Superior temporal gyrus (tissue), 1 donor: ENCODE measurements at regions not wholly inside any gene's neighbourhood (a gene's known extent, or its start where the extent isn't known, plus 50 kb on each side); places are given as distances from the start of the nearest gene placed in this dataset.

Source experiments
- DNase-seq: peaks from one replicate; pipeline ENCODE4 v3.0.0-alpha.2; 2016; ENCODE audit errors: extremely low spot score

DNA sequence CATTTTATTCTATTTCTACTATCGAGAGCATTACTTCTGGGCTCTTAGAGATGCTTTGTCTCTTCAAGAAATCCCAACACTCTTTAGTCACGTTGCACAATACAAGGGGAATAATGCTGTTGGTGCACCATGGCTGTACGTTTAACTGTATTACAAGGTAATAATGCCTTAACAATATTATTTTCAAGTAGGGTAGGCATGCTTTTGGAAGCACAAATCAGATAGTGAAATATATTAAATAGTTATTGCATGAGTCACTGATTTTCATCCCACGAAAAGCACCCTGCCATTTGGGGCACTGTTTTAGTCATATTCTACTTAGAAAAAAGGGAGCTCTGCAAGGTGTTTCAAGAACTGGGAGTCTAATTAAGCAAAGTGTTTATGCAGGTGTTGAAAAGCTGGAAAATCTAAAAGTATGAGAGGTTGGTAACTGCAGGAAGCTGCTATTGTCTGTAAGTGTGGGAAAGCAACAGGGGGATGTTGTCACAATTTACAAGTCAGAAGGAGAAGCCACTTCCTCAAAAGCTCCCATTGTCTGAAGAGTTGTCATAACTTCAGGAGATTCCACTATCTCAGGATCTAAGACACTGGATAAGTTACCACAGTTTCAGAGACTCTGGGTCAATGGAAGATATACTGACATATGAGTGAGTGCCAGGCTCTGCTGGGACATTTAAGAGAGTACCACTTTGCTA, 218.2 kb downstream of the JRKL start:
- no peak for DNase-seq

DNA sequence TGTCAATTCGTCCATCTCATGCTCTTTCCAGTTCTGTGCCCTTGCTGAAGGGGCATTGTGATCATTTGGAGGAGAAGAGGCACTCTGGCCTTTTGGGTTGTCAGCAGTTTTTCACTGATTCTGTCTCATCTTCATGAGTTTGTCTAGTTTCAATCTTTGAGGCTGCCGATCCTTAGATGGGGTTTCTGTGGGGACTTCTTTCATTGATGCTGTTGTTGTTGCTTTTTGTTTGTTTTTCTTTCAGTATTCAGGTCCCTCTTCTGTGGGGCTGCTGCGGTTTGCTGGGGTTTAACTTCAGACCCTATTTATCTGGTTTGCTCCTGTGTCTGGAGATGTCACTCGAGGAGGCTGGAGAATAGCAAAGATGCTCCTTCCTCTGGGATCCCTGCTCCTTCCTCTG, 224.3 kb downstream of the JRKL start:
- no peak for DNase-seq

DNA sequence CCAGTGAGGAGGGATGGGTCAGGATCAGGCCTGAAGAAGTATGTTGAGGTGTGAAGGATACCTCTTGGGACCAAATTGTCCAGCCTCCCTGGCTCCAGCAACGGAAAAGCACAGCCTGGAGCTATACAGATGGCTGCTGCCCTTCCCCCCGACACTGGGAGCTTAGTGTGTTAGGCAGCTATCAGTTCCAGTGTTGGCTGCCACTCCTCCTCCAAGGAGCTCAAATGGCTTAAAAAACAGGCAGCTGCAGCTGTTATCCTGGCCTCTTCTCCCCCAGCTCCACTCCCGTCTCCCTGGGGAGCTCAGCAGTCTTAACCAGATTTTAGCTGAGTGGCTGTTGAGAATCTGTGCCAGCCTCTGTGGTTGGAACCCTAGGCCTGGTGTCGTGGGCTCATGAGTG, 225.0 kb downstream of the JRKL start:
- no peak for DNase-seq

DNA sequence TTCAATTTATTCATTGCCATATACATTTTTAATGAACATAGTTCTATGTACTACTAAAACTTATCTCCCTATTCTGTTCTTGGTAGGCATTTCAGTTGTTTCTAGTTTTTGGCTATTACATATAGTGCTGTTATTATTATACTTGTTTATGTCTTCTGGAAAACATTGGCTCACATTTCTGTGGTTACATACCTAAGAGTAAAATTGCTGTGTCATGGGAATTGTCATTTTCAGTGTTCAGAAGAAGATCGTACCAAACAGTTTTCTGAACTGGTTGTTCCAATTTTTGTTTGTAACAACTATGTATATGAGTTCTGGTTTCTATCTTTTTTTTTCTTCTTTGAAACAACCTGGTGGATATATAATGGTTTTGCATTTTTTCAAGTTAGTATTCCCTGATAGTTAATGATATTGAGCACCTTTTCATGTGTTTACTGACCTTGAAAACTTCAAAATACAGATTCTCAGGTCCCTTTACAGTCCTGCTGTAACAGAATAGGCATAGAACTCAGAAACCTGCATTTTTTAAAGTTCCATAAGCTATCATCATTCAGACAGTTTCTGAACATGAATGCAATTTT, 230.7 kb downstream of the JRKL start:
- DNase-seq, result no peak

DNA sequence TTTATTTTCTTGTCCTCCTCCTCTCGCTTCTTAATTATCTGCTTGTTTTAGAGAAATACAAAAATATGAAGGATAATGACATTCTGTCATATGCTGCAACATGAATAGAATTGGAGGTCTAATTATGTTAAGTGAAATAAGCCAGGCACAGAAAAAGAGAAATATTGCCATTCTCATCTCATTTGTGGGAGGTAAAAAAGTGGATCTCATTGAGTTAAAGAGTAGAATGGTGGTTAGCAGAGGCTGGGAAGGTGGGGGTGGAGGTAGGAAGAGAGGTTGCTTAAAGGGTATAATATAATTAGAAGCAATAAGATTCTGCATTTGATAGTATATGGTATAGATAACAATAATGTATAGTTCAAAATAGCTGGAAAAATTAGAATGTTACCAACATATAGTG, 231.3 kb downstream of the JRKL start:
- DNase-seq, result no peak

GRCh38 chr11:96622026-96622634, 232.3 kb downstream of the JRKL start:
- no peak for DNase-seq

GRCh38 chr11:96624126-96624525, 234.3 kb downstream of the JRKL start:
- no peak for DNase-seq

DNA sequence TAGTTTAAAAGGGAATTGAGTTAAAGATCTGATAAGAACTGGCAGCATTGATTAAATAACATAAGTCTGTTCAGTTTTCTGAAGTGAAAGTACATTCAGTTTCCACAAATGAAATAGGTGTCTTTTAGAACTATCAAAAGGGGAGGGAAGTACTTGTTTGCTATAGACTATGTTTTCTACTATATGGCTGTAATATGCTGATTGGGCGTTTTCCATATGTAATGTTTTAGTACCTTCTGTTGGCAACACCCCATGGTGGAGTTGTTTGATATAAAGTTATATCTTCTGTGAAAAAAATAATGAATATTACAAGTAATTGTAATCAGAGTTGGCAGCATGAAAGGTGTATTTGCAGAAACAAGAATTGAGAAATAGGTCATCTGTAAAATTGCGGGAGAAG, 237.6 kb downstream of the JRKL start:
- DNase-seq, result no peak

- DNase-seq, result no peak
These were observed 245.8 kb downstream of the JRKL start for GRCh38 chr11:96635655-96636054.

DNA sequence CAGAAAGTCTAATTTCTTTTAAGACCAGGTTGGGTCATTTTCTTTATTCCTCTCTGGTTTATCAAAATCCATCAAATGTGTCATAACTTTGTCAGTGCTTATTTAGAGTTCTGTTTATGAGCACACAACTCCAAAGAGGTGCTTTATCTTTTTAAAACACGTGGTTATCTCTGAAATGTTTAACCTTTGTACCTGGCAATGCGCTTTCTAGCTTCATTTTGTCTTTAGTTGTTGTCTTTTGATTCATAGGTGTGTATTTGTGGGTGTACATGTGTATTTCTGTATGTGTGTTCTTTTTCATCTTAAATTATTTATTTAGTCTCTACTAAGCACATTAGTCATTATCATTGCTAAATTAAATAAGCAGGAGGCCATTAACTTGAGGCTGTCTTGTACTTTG, 251.4 kb downstream of the JRKL start:
- DNase-seq, result no peak

GRCh38 chr11:96642583-96642982, 252.8 kb downstream of the JRKL start:
- DNase-seq, result no peak

- no peak for DNase-seq
These were observed 253.4 kb downstream of the JRKL start for GRCh38 chr11:96643173-96643572.

GRCh38 chr11:96647621-96648020, 257.8 kb downstream of the JRKL start:
- DNase-seq, result no peak

GRCh38 chr11:96648991-96649390, 259.2 kb downstream of the JRKL start:
- no peak for DNase-seq

DNA sequence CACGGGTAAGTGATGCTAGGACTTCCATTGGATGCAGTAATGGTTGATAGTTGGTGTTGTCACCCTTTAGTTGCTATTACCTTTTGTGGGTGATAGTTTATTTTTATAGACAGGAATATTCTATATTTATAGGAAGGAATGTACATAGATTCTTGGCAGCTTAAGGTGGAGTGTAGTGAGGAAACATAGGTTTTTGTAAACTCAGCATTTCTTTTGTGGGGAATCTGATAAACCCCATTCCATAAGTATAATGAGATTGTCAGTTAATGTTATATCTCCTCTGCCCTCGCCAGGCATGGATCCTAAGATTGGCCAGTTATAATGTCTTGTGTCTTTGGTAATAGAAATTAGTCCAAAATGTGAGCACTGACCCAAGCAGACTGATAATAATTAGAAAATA, 262.7 kb downstream of the JRKL start:
- no peak for DNase-seq

DNA sequence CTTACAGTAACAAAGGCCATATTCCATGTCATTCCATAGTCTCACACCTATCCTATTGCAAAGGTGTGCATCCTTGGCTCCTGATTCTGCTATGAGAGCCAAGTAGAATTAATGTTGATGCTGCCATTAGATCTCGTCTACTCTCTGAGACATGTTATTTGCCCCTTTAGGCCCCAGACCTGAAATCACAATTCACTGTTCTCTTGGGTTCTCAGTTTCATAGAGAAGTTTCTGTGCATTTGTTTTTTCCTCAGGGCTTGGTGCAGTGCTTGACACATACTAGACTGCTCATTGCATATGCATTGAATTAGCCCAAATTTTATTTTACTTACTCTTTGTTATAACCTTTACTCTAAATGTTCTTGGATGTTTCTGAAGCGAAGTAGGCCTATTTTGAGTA, 265.7 kb downstream of the JRKL start:
- no peak for DNase-seq

DNA sequence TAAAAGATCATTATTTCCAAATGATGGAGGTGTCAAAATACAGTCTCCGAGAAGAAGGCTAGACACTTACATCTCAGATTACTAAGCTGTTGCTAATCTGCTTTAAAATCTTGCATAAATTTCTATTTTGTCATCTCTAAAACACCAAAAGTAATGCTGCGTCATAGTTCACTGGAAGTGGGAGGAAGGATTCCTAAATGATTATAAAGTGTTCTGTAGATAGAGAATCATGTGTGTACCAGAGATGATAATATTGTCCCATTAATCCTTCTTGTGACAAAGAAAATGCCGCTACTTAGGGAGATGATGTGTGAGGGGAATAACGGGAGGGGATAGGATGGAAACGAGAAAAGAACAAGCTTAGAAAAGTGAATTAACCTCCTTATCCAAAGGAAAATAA, 268.6 kb downstream of the JRKL start:
- DNase-seq, result no peak

GRCh38 chr11:96664110-96664509, 274.3 kb downstream of the JRKL start:
- DNase-seq, result no peak

- DNase-seq, result no peak
These were observed 290.6 kb downstream of the JRKL start for GRCh38 chr11:96680211-96681018.

GRCh38 chr11:96681019-96681716, 291.4 kb downstream of the JRKL start:
- DNase-seq, result no peak

- DNase-seq, result no peak
These were observed 304.5 kb downstream of the JRKL start for GRCh38 chr11:96694338-96694737.

DNA sequence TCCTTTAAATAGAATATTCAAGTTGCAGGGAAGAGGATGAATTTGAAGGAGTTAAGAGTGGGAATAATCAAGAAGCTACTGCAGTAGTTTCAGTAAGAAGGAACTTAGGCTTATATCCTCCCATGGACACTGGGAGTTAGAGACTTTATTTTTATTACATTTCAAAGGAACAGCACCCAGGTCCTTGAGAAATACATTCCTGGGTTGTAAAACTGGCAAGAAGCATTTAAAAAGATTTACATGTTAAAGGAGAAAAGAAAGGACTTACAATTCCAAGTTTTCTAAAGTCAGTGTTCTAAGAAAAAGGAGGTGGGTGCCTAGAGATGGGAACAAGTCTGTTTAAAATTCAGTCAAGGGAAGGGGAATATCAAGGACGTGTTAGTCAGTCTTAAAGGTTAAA, 306.9 kb downstream of the JRKL start:
- no peak for DNase-seq
